Lower leg skin (tissue), 4 donors: ENCODE measurements at regions not wholly inside any gene's neighbourhood (a gene's known extent, or its start where the extent isn't known, plus 50 kb on each side); places are given as distances from the start of the nearest gene placed in this dataset.

ENCODE experiments used
- DNase-seq, 2 donors: peaks; one replicate each; pipeline ENCODE4 v3.0.0-alpha.2; 2019; ENCODE audit warnings: low spot score in 2 of 2
- H3K4me3 ChIP-seq: fragments of 200-600 bp; sonication (generic); 2 replicates; pipeline ENCODE4 v1.5.1; 2017; ENCODE audit warnings: mild to moderate bottlenecking, low read depth; ENCODE audit not compliant: poor library complexity, severe bottlenecking
- CTCF ChIP-seq, 3 donors: fragments of 450-650 bp; IDR thresholded peaks; one replicate each; pipeline ENCODE4 v1.5.1; 2016; ENCODE audit warnings: antibody characterized with exemption in 3 of 3, mild to moderate bottlenecking in 3 of 3, moderate library complexity in 2 of 3
- POLR2A ChIP-seq, 2 donors: fragments of 450-650 bp; IDR thresholded peaks; one replicate each; pipeline ENCODE4 v1.6.1; 2016 to 2017; ENCODE audit warnings: antibody characterized with exemption in 2 of 2, mild to moderate bottlenecking in 1 of 2, moderate library complexity in 1 of 2
- WGBS, 2 donors: methylation state at CpG; one replicate each; pipeline ENCODE4 v1.1.5; 2018; 5-methylcytosine and 5-hydroxymethylcytosine counted together
- intact Hi-C: fragments of 100-400 bp; cut with DNase I; formaldehyde crosslinking; loops from one replicate; pipeline ENCODE4 v1.15.0; 2023; ENCODE audit warnings: low total_unique reads

- no peak for TF ChIP-seq CTCF (IDR thresholded peaks at IDR 0.05)
- no peak for TF ChIP-seq POLR2A (IDR thresholded peaks at IDR 0.05)
- intact Hi-C loops: no loop called here
- H3K4me3 ChIP-seq: no peak overlapping the region
- 92 to 94% methylated on average over 2 of the region's 2 CpGs for WGBS, 2 donors
- DNase-seq: no peak
These were observed 56.4 kb upstream of the PTGFR start for GRCh38 chr1:78434351-78434750.

GRCh38 chr1:78436961-78437360 is 53.8 kb upstream of the PTGFR start:
- WGBS, 2 donors: 66 to 67% methylated on average over 1 of the region's 1 CpG

GRCh38 chr1:78437396-78437795 is 53.4 kb upstream of the PTGFR start:
- TF ChIP-seq POLR2A (IDR thresholded peaks at IDR 0.05) (no peak), CTCF (IDR thresholded peaks at IDR 0.05) (no peak)
- intact Hi-C loops: no loop called here
- DNase-seq: no peak
- H3K4me3 ChIP-seq: no peak overlapping the region
- 35 to 41% methylated on average over 5 of the region's 5 CpGs for WGBS, 2 donors

More at GRCh38 chr1:78436961-78437360, 53.8 kb upstream of the PTGFR start:
- intact Hi-C loops: no loop called here
- H3K4me3 ChIP-seq: no peak overlapping the region
- no peak for DNase-seq
- TF ChIP-seq CTCF (IDR thresholded peaks at IDR 0.05) (no peak), POLR2A (IDR thresholded peaks at IDR 0.05) (no peak)

- WGBS, 2 donors: 84 to 88% methylated on average over 1 of the region's 1 CpG
- H3K4me3 ChIP-seq: no peak overlapping the region
- intact Hi-C loops: no loop called here
- TF ChIP-seq CTCF (IDR thresholded peaks at IDR 0.05): no peak
- TF ChIP-seq POLR2A (IDR thresholded peaks at IDR 0.05): no peak
- DNase-seq: no peak
These were observed 52.8 kb upstream of the PTGFR start for GRCh38 chr1:78437941-78438340.

GRCh38 chr1:78440381-78440793 is 50.4 kb upstream of the PTGFR start:
- intact Hi-C loops: no loop called here
- TF ChIP-seq POLR2A (IDR thresholded peaks at IDR 0.05) (no peak), CTCF (IDR thresholded peaks at IDR 0.05) (no peak)
- WGBS, 2 donors: 44 to 50% methylated on average over 2 of the region's 2 CpGs

More at GRCh38 chr1:78440381-78440793, 50.4 kb upstream of the PTGFR start:
- H3K4me3 ChIP-seq: no peak overlapping the region
- DNase-seq: no peak
